Neuronal stem cell (in vitro differentiated cells): ENCODE measurements at regions not wholly inside any gene's neighbourhood (a gene's known extent, or its start where the extent isn't known, plus 50 kb on each side); places are given as distances from the start of the nearest gene placed in this dataset.
A peak's percentile ranks its signal among the peaks of the same experiment; 100 is the strongest.

Experiments
- DNase-seq: peaks from one replicate; pipeline ENCODE4 v3.0.0-alpha.2; 2013; ENCODE audit warnings: low spot score
- H2AFZ ChIP-seq: one replicate; pipeline ENCODE4 v1.6.1; 2013; ENCODE audit warnings: mild to moderate bottlenecking, low read length, inconsistent platforms
- H2AK5ac ChIP-seq: 2 replicates; pipeline ENCODE4 v1.6.1; 2013; ENCODE audit warnings: low read depth, mild to moderate bottlenecking, inconsistent platforms, low read length, moderate library complexity, mixed read lengths
- H2BK120ac ChIP-seq: 2 replicates; pipeline ENCODE4 v1.6.1; 2013; ENCODE audit warnings: low read depth, mild to moderate bottlenecking, inconsistent platforms, low read length, moderate library complexity, mixed read lengths
- H2BK12ac ChIP-seq: one replicate; pipeline ENCODE4 v1.6.1; 2013; ENCODE audit warnings: low read length, inconsistent platforms
- H2BK15ac ChIP-seq: 2 replicates; pipeline ENCODE4 v1.6.1; 2013; ENCODE audit warnings: mild to moderate bottlenecking, low read length, inconsistent platforms, mixed read lengths
- H2BK5ac ChIP-seq: one replicate; pipeline ENCODE4 v1.6.1; 2013; ENCODE audit warnings: inconsistent platforms, mild to moderate bottlenecking, low read length, moderate library complexity
- H3K14ac ChIP-seq: one replicate; pipeline ENCODE4 v1.6.1; 2013; ENCODE audit warnings: low read length, inconsistent platforms
- H3K18ac ChIP-seq: 2 replicates; pipeline ENCODE4 v1.6.1; 2013; ENCODE audit warnings: low read length, inconsistent platforms
- H3K23ac ChIP-seq: 2 replicates; pipeline ENCODE4 v1.6.1; 2013; ENCODE audit warnings: low read depth, mild to moderate bottlenecking, mixed read lengths, low read length, inconsistent platforms; ENCODE audit not compliant: poor library complexity
- H3K27ac ChIP-seq: replicated peaks from 3 replicates; pipeline ENCODE4 v1.5.1; 2013; ENCODE audit warnings: low read length, inconsistent platforms
- H3K27me3 ChIP-seq, 3 experiments: 2 replicates each; pipeline ENCODE4 v1.6.1; 2013; ENCODE audit warnings: low read length in 3 of 3, mild to moderate bottlenecking in 2 of 3, inconsistent platforms in 1 of 3, low read depth in 1 of 3, mixed read lengths in 1 of 3, moderate library complexity in 1 of 3; ENCODE audit not compliant: control insufficient read depth in 3 of 3, insufficient read depth in 3 of 3
- H3K36me3 ChIP-seq, 2 donors: replicated peaks in 1 of 2; 2 replicates each; pipeline ENCODE4 v1.6.1; 2013; ENCODE audit warnings: low read length in 2 of 2; ENCODE audit not compliant: control insufficient read depth in 2 of 2, insufficient read depth in 2 of 2
- H3K4ac ChIP-seq: 2 replicates; pipeline ENCODE4 v1.6.1; 2013; ENCODE audit warnings: inconsistent platforms, mild to moderate bottlenecking, low read length, moderate library complexity
- H3K4me1 ChIP-seq, 2 donors: 1 replicate in 1 of 2; 2 replicates in 1 of 2; pipeline ENCODE4 v1.6.1; 2013; ENCODE audit warnings: low read length in 2 of 2, low read depth in 1 of 2; ENCODE audit not compliant: control insufficient read depth in 2 of 2, insufficient read depth in 1 of 2
- H3K4me2 ChIP-seq: one replicate; pipeline ENCODE4 v1.6.1; 2013; ENCODE audit warnings: mild to moderate bottlenecking, low read length, inconsistent platforms; ENCODE audit not compliant: insufficient read depth, poor library complexity, severe bottlenecking
- H3K4me3 ChIP-seq, 2 donors: 2 replicates each; pipeline ENCODE4 v1.5.1; 2013; ENCODE audit warnings: low read length in 2 of 2, mild to moderate bottlenecking in 2 of 2, inconsistent platforms in 1 of 2, moderate library complexity in 1 of 2
- H3K79me1 ChIP-seq: one replicate; pipeline ENCODE4 v1.6.1; 2013; ENCODE audit warnings: low read depth, mild to moderate bottlenecking, inconsistent platforms, low read length, moderate library complexity
- H3K9ac ChIP-seq: one replicate; pipeline ENCODE4 v1.6.1; 2013; ENCODE audit warnings: mild to moderate bottlenecking, low read depth, low read length, inconsistent platforms; ENCODE audit not compliant: poor library complexity
- H3K9me3 ChIP-seq, 2 donors: replicated peaks in 1 of 2; 2 replicates each; pipeline versions ENCODE3 to v1.6.1; 2013; ENCODE audit warnings: low read length in 2 of 2, mild to moderate bottlenecking in 2 of 2, inconsistent platforms in 1 of 2, low read depth in 1 of 2, mixed read lengths in 1 of 2, moderate library complexity in 1 of 2; ENCODE audit not compliant: control insufficient read depth in 2 of 2, insufficient read depth in 1 of 2
- H4K8ac ChIP-seq: one replicate; pipeline ENCODE4 v1.6.1; 2013; ENCODE audit warnings: low read depth, mild to moderate bottlenecking, inconsistent platforms, low read length, moderate library complexity
- H4K91ac ChIP-seq: one replicate; pipeline ENCODE4 v1.6.1; 2013; ENCODE audit warnings: low read length, low read depth, mild to moderate bottlenecking, inconsistent platforms; ENCODE audit not compliant: poor library complexity
- WGBS, 2 donors: extraction: QIAGEN DNeasy Blood & Tissue Kit; methylation state at CpG; one replicate each; pipeline ENCODE4 v1.1.7; 2013; ENCODE audit warnings: missing lambda C conversion rate in 2 of 2, mixed read lengths in 1 of 2; ENCODE audit not compliant: insufficient read length in 2 of 2, insufficient replicate concordance in 1 of 2; ENCODE audit errors: extremely low coverage in 2 of 2; 5-methylcytosine and 5-hydroxymethylcytosine counted together

DNA sequence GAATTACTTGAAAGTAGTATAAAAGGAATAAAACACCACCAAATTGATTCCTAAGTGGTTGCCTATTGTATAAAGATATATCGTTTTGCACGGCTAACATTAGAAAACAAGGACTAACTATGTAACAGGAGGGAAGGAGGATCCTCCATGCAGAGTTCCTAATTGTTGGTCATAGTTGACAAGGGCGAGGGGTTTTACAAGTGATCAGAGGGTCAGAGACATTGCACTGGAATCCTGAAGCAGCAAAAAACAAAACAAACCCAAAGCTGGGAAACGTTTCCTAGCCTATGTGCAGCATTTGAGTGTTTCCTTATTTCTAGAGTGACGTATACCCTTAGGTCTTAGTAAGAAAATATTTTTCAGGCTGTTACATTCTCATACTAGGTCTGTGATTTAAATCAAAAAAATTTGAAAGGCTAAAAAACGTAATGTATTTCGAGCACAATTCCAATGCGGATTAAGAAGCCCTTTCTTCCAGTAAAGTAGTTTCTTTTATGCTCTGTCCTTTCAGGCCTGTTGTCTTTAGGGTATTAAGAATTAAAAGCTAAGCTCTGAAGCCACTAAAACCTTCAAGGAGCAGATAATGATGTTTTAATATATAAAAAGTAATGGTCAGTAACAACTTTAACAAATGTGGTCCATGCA is 373.8 kb upstream of the MMS22L start:
- DNase-seq: peak; percentile 51
- Histone ChIP-seq H3K18ac (no peak overlapping the region), H2BK12ac (no peak overlapping the region), H3K14ac (no peak overlapping the region), H2BK5ac (no peak overlapping the region), H4K8ac (no peak overlapping the region), H3K4me3 (no peak overlapping the region), H3K36me3 (no peaks in the 10 kb centered on the region), H3K27ac (peak overlapping the region; percentile 94), H3K9ac (no peak overlapping the region), H2BK120ac (no peak overlapping the region), H2BK15ac (no peak overlapping the region), H2AK5ac (no peak overlapping the region), H4K91ac (no peak overlapping the region), H3K4me1 (peaks cover 2 to 15% of the 10 kb centered on the region in 2 donors), H3K4ac (no peak overlapping the region), H3K23ac (no peak overlapping the region), H2AFZ (peak overlapping the region; percentile 9), H3K4me2 (no peak overlapping the region), H3K79me1 (no peaks in the 10 kb centered on the region), H3K9me3 (no peaks in the 10 kb centered on the region), H3K27me3 (no peaks in the 10 kb centered on the region)
- WGBS, 2 donors: no CpG with 5 or more reads among the region's 8 CpGs

DNA sequence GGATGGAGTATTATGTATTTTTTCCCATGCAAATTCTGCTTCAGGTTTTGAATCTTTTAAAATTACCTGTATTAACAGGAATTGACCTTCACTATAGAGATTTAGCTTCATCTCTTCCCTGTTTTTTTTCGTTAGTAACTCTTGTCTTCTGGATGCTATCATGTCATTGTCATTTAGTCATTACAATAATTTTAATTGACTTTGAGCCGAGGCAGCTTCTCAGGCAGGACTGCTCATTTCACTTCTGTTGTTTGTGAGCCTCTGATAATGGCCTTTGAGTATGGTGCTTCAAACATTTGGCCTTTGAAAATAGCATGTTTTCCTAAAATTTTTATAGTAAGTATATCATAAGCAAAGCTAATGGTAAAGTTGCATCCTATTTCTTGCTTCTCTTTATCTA is 375.1 kb upstream of the MMS22L start:
- H3K18ac ChIP-seq: no peak overlapping the region
- H3K9ac ChIP-seq: no peak overlapping the region
- H4K8ac ChIP-seq: no peak overlapping the region
- no peaks in the 10 kb centered on the region for H3K9me3 ChIP-seq
- no peak overlapping the region for H3K4ac ChIP-seq
- H3K14ac ChIP-seq: no peak overlapping the region
- no peaks in the 10 kb centered on the region for H3K36me3 ChIP-seq
- no peak overlapping the region for H2AFZ ChIP-seq
- H3K4me2 ChIP-seq: no peak overlapping the region
- DNase-seq: no peak
- H2BK5ac ChIP-seq: no peak overlapping the region
- H3K4me1 ChIP-seq: peaks cover 2 to 15% of the 10 kb centered on the region in 2 donors
- H2BK12ac ChIP-seq: no peak overlapping the region
- H3K27me3 ChIP-seq: no peaks in the 10 kb centered on the region
- no peak overlapping the region for H3K23ac ChIP-seq
- no peak overlapping the region for H2BK15ac ChIP-seq
- H4K91ac ChIP-seq: no peak overlapping the region
- H3K79me1 ChIP-seq: no peaks in the 10 kb centered on the region
- H2AK5ac ChIP-seq: no peak overlapping the region
- no CpG with 5 or more reads among the region's 2 CpGs for WGBS, 2 donors
- no peak overlapping the region for H2BK120ac ChIP-seq
- H3K27ac ChIP-seq: peak overlapping the region; percentile 73
- H3K4me3 ChIP-seq: no peak overlapping the region

DNA sequence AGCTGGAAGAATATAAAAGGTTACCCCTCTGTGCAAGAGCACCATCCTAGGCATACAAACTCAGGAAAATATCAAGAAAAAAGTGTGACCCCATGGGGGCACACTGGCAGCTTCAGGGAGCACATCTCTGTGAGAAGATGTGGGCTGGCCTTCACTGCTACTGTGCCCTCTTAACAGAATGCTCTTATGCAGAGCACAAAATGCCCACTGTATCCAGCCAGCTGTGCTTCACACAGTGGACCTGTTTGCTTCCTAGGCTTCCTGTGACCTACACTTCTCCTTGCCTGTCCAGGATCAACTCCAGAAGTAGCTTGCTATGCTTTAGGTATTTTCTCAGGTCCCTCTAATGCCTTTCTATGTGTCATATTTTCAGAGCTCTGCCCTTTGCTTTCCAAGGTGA is 380.2 kb upstream of the MMS22L start:
- no peak overlapping the region for H3K9ac ChIP-seq
- H3K9me3 ChIP-seq: no peaks in the 10 kb centered on the region
- no peak overlapping the region for H3K4me2 ChIP-seq
- no peak overlapping the region for H2BK5ac ChIP-seq
- H2AFZ ChIP-seq: no peak overlapping the region
- H3K27me3 ChIP-seq: no peaks in the 10 kb centered on the region
- H2BK15ac ChIP-seq: no peak overlapping the region
- no peak overlapping the region for H3K4ac ChIP-seq
- no peak overlapping the region for H2AK5ac ChIP-seq
- no peak overlapping the region for H3K27ac ChIP-seq
- H4K8ac ChIP-seq: no peak overlapping the region
- H2BK120ac ChIP-seq: no peak overlapping the region
- no peaks in the 10 kb centered on the region for H3K79me1 ChIP-seq
- H3K23ac ChIP-seq: no peak overlapping the region
- no peaks in the 10 kb centered on the region for H3K36me3 ChIP-seq
- no peak overlapping the region for H2BK12ac ChIP-seq
- no peak overlapping the region for H3K4me3 ChIP-seq
- DNase-seq: no peak
- H4K91ac ChIP-seq: no peak overlapping the region
- no peak overlapping the region for H3K14ac ChIP-seq
- no peak overlapping the region for H3K18ac ChIP-seq
- H3K4me1 ChIP-seq: no peaks in the 10 kb centered on the region

DNA sequence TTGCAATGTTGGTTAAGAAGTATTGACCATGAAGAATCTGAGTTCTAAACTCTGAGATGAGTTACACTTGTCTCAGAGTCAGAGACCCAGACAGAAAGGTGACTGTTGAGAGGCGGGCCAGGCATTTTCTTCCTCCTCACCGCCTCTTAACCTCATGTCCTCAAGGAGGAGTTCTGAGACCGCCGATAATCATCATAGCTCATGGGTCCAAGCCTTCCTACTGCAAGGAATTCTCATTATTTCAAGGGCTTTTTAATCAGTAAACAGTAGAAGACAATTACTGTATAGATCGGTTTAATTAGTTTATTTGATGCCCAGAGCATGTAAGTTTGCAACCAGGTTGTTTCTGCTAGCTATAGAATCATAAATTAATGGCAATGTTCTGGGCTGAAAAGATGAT is 382.4 kb upstream of the MMS22L start:
- Histone ChIP-seq H3K79me1 (no peaks in the 10 kb centered on the region), H3K23ac (no peak overlapping the region), H2AK5ac (no peak overlapping the region), H3K18ac (no peak overlapping the region), H2AFZ (no peak overlapping the region), H3K14ac (no peak overlapping the region), H2BK15ac (no peak overlapping the region), H3K4ac (no peak overlapping the region), H3K4me2 (no peak overlapping the region), H4K8ac (no peak overlapping the region), H3K9me3 (no peaks in the 10 kb centered on the region), H2BK5ac (no peak overlapping the region), H3K9ac (no peak overlapping the region), H3K4me3 (no peak overlapping the region), H2BK120ac (no peak overlapping the region), H3K36me3 (no peaks in the 10 kb centered on the region), H3K4me1 (peaks cover 7 to 11% of the 10 kb centered on the region in 2 donors), H2BK12ac (no peak overlapping the region), H3K27me3 (no peaks in the 10 kb centered on the region), H4K91ac (no peak overlapping the region), H3K27ac (no peak overlapping the region)
- WGBS, 2 donors: no CpG with 5 or more reads among the region's 5 CpGs
- no peak for DNase-seq
